Smooth muscle cell (in vitro differentiated cells): ENCODE measurements at regions not wholly inside any gene's neighbourhood (a gene's known extent, or its start where the extent isn't known, plus 50 kb on each side); places are given as distances from the start of the nearest gene placed in this dataset.

Experiments used
- DNase-seq: peaks from one replicate; lab custom pipeline; 2025; ENCODE audit not compliant: unreplicated experiment; lab: John Stamatoyannopoulos, UW
- H2AFZ ChIP-seq: fragments of 200-600 bp; sonication (generic); 2 replicates; pipeline ENCODE4 v1.6.0; 2016; ENCODE audit warnings: antibody characterized with exemption, low read depth, mild to moderate bottlenecking
- H3F3A ChIP-seq: fragments of 200-600 bp; sonication (generic); 2 replicates; pipeline ENCODE4 v1.6.0; 2017; ENCODE audit warnings: antibody characterized with exemption, low read depth
- H3K27ac ChIP-seq: fragments of 200-600 bp; sonication (generic); 2 replicates; pipeline ENCODE4 v1.5.1; 2016; ENCODE audit warnings: low read depth, mild to moderate bottlenecking
- H3K27me3 ChIP-seq: fragments of 200-600 bp; sonication (generic); 2 replicates; pipeline ENCODE4 v1.6.1; 2016; ENCODE audit warnings: low read depth, mild to moderate bottlenecking
- H3K36me3 ChIP-seq: fragments of 200-600 bp; sonication (generic); 2 replicates; pipeline ENCODE4 v1.5.1; 2016; ENCODE audit warnings: low read depth
- H3K4me1 ChIP-seq: fragments of 200-600 bp; sonication (generic); 2 replicates; pipeline ENCODE4 v1.5.1; 2016; ENCODE audit warnings: low read depth
- H3K4me2 ChIP-seq: fragments of 200-600 bp; sonication (generic); 2 replicates; pipeline ENCODE4 v1.6.0; 2016; ENCODE audit warnings: mild to moderate bottlenecking
- H3K4me3 ChIP-seq: fragments of 200-600 bp; sonication (generic); 2 replicates; pipeline ENCODE4 v1.5.1; 2016; ENCODE audit warnings: mild to moderate bottlenecking
- H3K79me2 ChIP-seq: fragments of 200-600 bp; sonication (generic); 2 replicates; pipeline ENCODE4 v1.6.0; 2016; ENCODE audit warnings: low read depth, mild to moderate bottlenecking
- H3K9ac ChIP-seq: fragments of 200-600 bp; sonication (generic); 2 replicates; pipeline ENCODE4 v1.6.0; 2016; ENCODE audit warnings: low read depth
- H3K9me3 ChIP-seq: fragments of 200-600 bp; sonication (generic); replicated peaks from 2 replicates; pipeline ENCODE4 v1.5.1; 2016; ENCODE audit warnings: low read depth
- H4K20me1 ChIP-seq: fragments of 200-600 bp; sonication (generic); 2 replicates; pipeline ENCODE4 v1.6.0; 2016; ENCODE audit warnings: low read depth
- CTCF ChIP-seq: fragments of 200-600 bp; sonication (generic); IDR thresholded peaks from 2 replicates; pipeline ENCODE4 v1.5.1; 2017; ENCODE audit warnings: borderline replicate concordance, mild to moderate bottlenecking, antibody characterized with exemption; ENCODE audit not compliant: insufficient read depth, poor library complexity, severe bottlenecking
- WGBS: methylation state at CpG from one replicate; pipeline ENCODE4 v1.1.7; 2016; ENCODE audit warnings: low lambda C conversion rate; 5-methylcytosine and 5-hydroxymethylcytosine counted together

GRCh38 chr1:30286241-30286987, 437.0 kb downstream of the MATN1 start:
- Histone ChIP-seq H3K4me3 (no peak overlapping the region), H4K20me1 (no peaks in the 10 kb centered on the region), H3F3A (no peaks in the 10 kb centered on the region), H3K79me2 (no peaks in the 10 kb centered on the region), H3K27me3 (peaks cover 36% of the 10 kb centered on the region), H3K9me3 (no peaks in the 10 kb centered on the region), H3K9ac (no peak overlapping the region), H3K4me2 (no peak overlapping the region), H3K36me3 (no peaks in the 10 kb centered on the region), H3K4me1 (no peaks in the 10 kb centered on the region), H3K27ac (no peak overlapping the region), H2AFZ (no peak overlapping the region)
- no peak for TF ChIP-seq CTCF
- 80% methylated on average over 13 of the region's 13 CpGs for WGBS
- DNase-seq: no peak

DNA sequence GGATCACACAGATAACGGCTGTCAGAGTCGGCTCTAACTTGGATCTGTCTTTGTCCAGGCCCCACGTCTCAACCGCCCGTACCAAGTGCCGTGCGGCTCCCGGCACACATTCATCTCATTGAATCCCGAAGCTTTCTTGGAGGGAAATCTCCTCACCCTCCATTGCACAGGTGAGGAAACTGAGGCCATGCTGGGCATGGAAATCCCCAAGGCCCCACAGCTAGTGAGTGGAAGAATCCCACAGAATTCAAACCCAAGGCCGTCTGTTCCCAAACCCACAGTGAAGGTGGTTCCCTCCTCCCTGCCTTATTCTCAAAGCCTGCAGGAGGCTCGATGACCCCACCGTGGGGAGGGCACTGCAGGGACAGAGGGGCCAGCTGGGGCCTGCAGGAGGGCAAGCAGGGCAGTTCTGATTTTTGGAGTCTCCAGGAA, 437.9 kb downstream of the MATN1 start:
- peaks cover 39% of the 10 kb centered on the region for H3K27me3 ChIP-seq
- no peaks in the 10 kb centered on the region for H3K79me2 ChIP-seq
- H3K9ac ChIP-seq: no peak overlapping the region
- 88% methylated on average over 12 of the region's 12 CpGs for WGBS
- H3K27ac ChIP-seq: no peak overlapping the region
- no peak for TF ChIP-seq CTCF
- no peak for DNase-seq
- no peaks in the 10 kb centered on the region for H4K20me1 ChIP-seq
- no peaks in the 10 kb centered on the region for H3K4me1 ChIP-seq
- no peak overlapping the region for H3K4me2 ChIP-seq
- no peak overlapping the region for H3K4me3 ChIP-seq
- no peaks in the 10 kb centered on the region for H3F3A ChIP-seq
- no peak overlapping the region for H2AFZ ChIP-seq
- no peaks in the 10 kb centered on the region for H3K9me3 ChIP-seq
- H3K36me3 ChIP-seq: no peaks in the 10 kb centered on the region

DNA sequence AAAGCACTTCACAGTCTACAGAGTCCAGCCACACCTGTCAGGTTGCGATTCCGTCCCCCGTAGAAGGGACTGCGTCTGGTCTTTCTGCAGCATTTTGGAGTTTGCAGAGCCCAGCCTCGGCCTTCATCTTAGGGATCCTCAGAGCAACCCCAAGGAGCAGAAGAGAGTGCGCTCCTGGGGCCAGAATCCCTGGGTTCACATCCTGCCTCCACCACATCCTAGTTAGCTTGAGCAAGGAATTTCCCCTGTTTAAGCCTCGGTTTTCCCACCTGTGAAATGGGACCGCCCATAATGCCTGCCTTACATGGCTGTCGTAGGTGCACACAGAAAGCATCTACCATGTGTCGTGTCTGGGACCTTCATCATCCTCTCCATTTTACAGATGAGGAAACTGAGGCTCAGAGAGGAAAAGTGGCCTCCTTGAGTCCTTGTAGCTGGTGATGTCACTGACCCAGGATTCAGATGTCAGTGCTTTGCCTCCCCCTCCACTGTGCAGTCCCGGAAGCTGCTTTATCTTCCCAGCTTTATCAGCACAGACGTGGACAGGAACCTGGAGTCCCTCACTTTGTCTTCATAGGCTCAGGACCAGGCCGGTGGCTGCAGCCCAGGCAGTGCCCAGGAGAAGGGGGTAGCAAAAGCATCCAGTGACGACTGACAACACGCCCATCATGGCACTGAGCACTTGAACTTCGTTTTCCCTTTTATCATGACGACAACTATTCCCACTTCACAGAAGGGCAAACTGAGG, 438.5 kb downstream of the MATN1 start:
- H4K20me1 ChIP-seq: no peaks in the 10 kb centered on the region
- H2AFZ ChIP-seq: no peak overlapping the region
- no peaks in the 10 kb centered on the region for H3K36me3 ChIP-seq
- H3K9ac ChIP-seq: no peak overlapping the region
- DNase-seq: no peak
- H3K4me2 ChIP-seq: no peak overlapping the region
- WGBS: 86% methylated on average over 17 of the region's 17 CpGs
- H3K4me3 ChIP-seq: no peak overlapping the region
- no peaks in the 10 kb centered on the region for H3F3A ChIP-seq
- no peak overlapping the region for H3K27ac ChIP-seq
- peaks cover 42% of the 10 kb centered on the region for H3K27me3 ChIP-seq
- H3K79me2 ChIP-seq: no peaks in the 10 kb centered on the region
- no peaks in the 10 kb centered on the region for H3K9me3 ChIP-seq
- no peaks in the 10 kb centered on the region for H3K4me1 ChIP-seq
- TF ChIP-seq CTCF: no peak
